ENCODE measurements at regions not wholly inside any gene's neighbourhood (a gene's known extent, or its start where the extent isn't known, plus 50 kb on each side); places are given as distances from the start of the nearest gene placed in this dataset.

- H2AFZ ChIP-seq (ENCODE audit: low read length), result no peak overlapping the region
- no peaks in the 10 kb centered on the region for H3K27me3 ChIP-seq (ENCODE audit: control insufficient read depth in 1 of 2, insufficient read depth in 2 of 2, low read length in 2 of 2)
- H3K4me2 ChIP-seq (ENCODE audit: low read depth, low read length), result no peak overlapping the region
- no peaks in the 10 kb centered on the region for H3K9me3 ChIP-seq (ENCODE audit: low read length)
- H3K36me3 ChIP-seq (replicated peaks in 1 of 2; ENCODE audit: control insufficient read depth in 1 of 2, insufficient read depth in 2 of 2, low read length in 2 of 2), result no peaks in the 10 kb centered on the region
- H3K4me1 ChIP-seq (ENCODE audit: insufficient read depth, low read length), result no peaks in the 10 kb centered on the region
- H3K9ac ChIP-seq (ENCODE audit: insufficient read depth, low read depth, low read length), result no peak overlapping the region
- ChIA-PET CTCF (ENCODE audit: low intra/inter-chr PET ratio, low total read pairs) (no interaction called here), POLR2A (no interaction called here)
- no peak overlapping the region for H3K27ac ChIP-seq (ENCODE audit: extremely low read length, insufficient read depth, low read length)
- intact Hi-C loops (cut with micrococcal nuclease; ENCODE audit: unreplicated experiment), result no loop called here
- BruUV-seq (replicated peaks), result no TSS peak
- in situ Hi-C loops (cut with HindIII; ENCODE audit: extremely low pct_ligation_motif_present, low pct_unique_long_range_greater_than_20kb), result no loop called here
- H4K20me1 ChIP-seq (ENCODE audit: insufficient read depth, low read length), result no peaks in the 10 kb centered on the region
- 71% methylated on average over 2 of the region's 2 CpGs for WGBS (ENCODE audit: low lambda C conversion rate)
- no peaks in the 10 kb centered on the region for H3K79me2 ChIP-seq (ENCODE audit: insufficient read depth, low read length)
- H3K4me3 ChIP-seq (replicated peaks in 1 of 3; ENCODE audit: insufficient read depth in 1 of 3, low read depth in 2 of 3, low read length in 3 of 3), result no peak overlapping the region
- DNase-seq (ENCODE audit: low spot score) (no peak), FAIRE-seq (no peak), ATAC-seq (no peak)
- TF ChIP-seq CHD4 (IDR thresholded peaks at IDR 0.05; ENCODE audit: borderline replicate concordance, low read length) (no peak), ZNF20 (CRISPR knock-in tag; IDR thresholded peaks at IDR 0.05) (no peak), KLF12 (CRISPR knock-in tag; IDR thresholded peaks at IDR 0.05; ENCODE audit: borderline replicate concordance) (no peak), HDAC1 (CRISPR knock-in tag; IDR thresholded peaks at IDR 0.05) (no peak), ZNF597 (CRISPR knock-in tag; IDR thresholded peaks at IDR 0.05) (no peak), ZBTB21 (CRISPR knock-in tag; IDR thresholded peaks at IDR 0.05) (no peak)
Observed at GRCh38 chr21:35692311-35692710, 368.0 kb downstream of the SETD4 start.

GRCh38 chr21:35690436-35690835 lies 369.9 kb downstream of the SETD4 start:
- H3K4me1 ChIP-seq (ENCODE audit: insufficient read depth, low read length), result peaks cover 6% of the 10 kb centered on the region
- ATAC-seq (no peak), FAIRE-seq (no peak), DNase-seq (ENCODE audit: low spot score) (no peak)
- no peak overlapping the region for H2AFZ ChIP-seq (ENCODE audit: low read length)
- 87% methylated on average over 2 of the region's 2 CpGs for WGBS (ENCODE audit: low lambda C conversion rate)
- in situ Hi-C loops (cut with HindIII; ENCODE audit: extremely low pct_ligation_motif_present, low pct_unique_long_range_greater_than_20kb) (no loop called here), intact Hi-C loops (cut with micrococcal nuclease; ENCODE audit: unreplicated experiment) (no loop called here)
- no peaks in the 10 kb centered on the region for H3K36me3 ChIP-seq (replicated peaks in 1 of 2; ENCODE audit: control insufficient read depth in 1 of 2, insufficient read depth in 2 of 2, low read length in 2 of 2)
- no peak overlapping the region for H3K4me2 ChIP-seq (ENCODE audit: low read depth, low read length)
- no peak overlapping the region for H3K9ac ChIP-seq (ENCODE audit: insufficient read depth, low read depth, low read length)
- H3K27me3 ChIP-seq (ENCODE audit: control insufficient read depth in 1 of 2, insufficient read depth in 2 of 2, low read length in 2 of 2), result no peaks in the 10 kb centered on the region
- BruUV-seq (replicated peaks), result no TSS peak
- ChIA-PET POLR2A (no interaction called here), CTCF (ENCODE audit: low intra/inter-chr PET ratio, low total read pairs) (no interaction called here)
- no peaks in the 10 kb centered on the region for H3K79me2 ChIP-seq (ENCODE audit: insufficient read depth, low read length)
- TF ChIP-seq ZNF691 (CRISPR knock-in tag; IDR thresholded peaks at IDR 0.05; ENCODE audit: borderline replicate concordance, low read depth) (no peak), POLR2G (IDR thresholded peaks at IDR 0.05; ENCODE audit: low read depth, low read length) (no peak), EHMT2 (IDR thresholded peaks at IDR 0.05; ENCODE audit: borderline replicate concordance, low read depth, low read length) (no peak), ZBTB2 (CRISPR knock-in tag; IDR thresholded peaks at IDR 0.05; ENCODE audit: low read depth) (no peak)
- H3K27ac ChIP-seq (ENCODE audit: extremely low read length, insufficient read depth, low read length), result no peak overlapping the region
- H4K20me1 ChIP-seq (ENCODE audit: insufficient read depth, low read length), result no peaks in the 10 kb centered on the region
- no peaks in the 10 kb centered on the region for H3K9me3 ChIP-seq (ENCODE audit: low read length)
- H3K4me3 ChIP-seq (replicated peaks in 1 of 3; ENCODE audit: insufficient read depth in 1 of 3, low read depth in 2 of 3, low read length in 3 of 3), result no peak overlapping the region

All from HepG2 (cell line).